Muscle layer of colon (tissue), 2 donors: ENCODE measurements at regions not wholly inside any gene's neighbourhood (a gene's known extent, or its start where the extent isn't known, plus 50 kb on each side); places are given as distances from the start of the nearest gene placed in this dataset.

Source experiments
- H3K27ac ChIP-seq: one replicate; pipeline ENCODE4 v1.7.0; 2013; ENCODE audit warnings: low read depth, mild to moderate bottlenecking, low read length, moderate library complexity
- H3K27me3 ChIP-seq, 2 donors: one replicate each; pipeline ENCODE4 v1.7.0; 2013; ENCODE audit warnings: low read length in 2 of 2, mild to moderate bottlenecking in 2 of 2; ENCODE audit not compliant: insufficient read depth in 2 of 2, control insufficient read depth in 1 of 2
- H3K36me3 ChIP-seq: one replicate; pipeline ENCODE4 v1.7.0; 2013; ENCODE audit warnings: mild to moderate bottlenecking, low read length; ENCODE audit not compliant: insufficient read depth
- H3K4me1 ChIP-seq: one replicate; pipeline ENCODE4 v1.7.0; 2013; ENCODE audit warnings: mild to moderate bottlenecking, low read length; ENCODE audit not compliant: insufficient read depth
- H3K4me3 ChIP-seq, 2 donors: one replicate each; pipeline ENCODE4 v1.7.0; 2013; ENCODE audit warnings: low read length in 2 of 2, low read depth in 1 of 2, mild to moderate bottlenecking in 1 of 2, moderate library complexity in 1 of 2
- H3K9ac ChIP-seq: one replicate; pipeline ENCODE4 v1.7.0; 2013; ENCODE audit warnings: low read length
- H3K9me3 ChIP-seq: one replicate; pipeline ENCODE4 v1.7.0; 2013; ENCODE audit warnings: mild to moderate bottlenecking, low read length
- donor health status: abdominal sarcoma.
- donor health status: Adenocarcinoma of cecum.

DNA sequence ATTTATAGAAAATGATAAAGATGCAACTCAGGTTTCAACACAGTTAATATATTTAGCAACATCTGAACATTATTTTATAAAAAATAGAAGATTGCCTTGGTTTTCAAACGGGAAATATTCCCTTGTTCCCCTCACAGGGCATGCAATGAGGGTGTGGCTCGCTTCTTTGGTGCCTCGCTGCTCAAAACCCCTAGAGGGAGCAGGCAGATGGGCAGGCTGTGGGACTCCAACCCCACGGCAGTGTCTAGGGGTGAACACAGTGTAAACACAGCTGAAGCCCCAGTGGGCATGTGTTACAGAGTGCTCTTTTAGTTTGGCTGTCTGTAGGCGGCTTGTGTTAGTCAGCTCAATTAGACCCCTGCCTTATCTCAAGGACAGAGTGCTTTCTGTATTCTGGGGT is 560.8 kb upstream of the IMPG1 start:
- Histone ChIP-seq H3K9me3 (no peaks in the 10 kb centered on the region), H3K27me3 (no peaks in the 10 kb centered on the region), H3K4me1 (no peaks in the 10 kb centered on the region), H3K36me3 (no peaks in the 10 kb centered on the region), H3K9ac (no peak overlapping the region), H3K4me3 (no peak overlapping the region), H3K27ac (no peak overlapping the region)

DNA sequence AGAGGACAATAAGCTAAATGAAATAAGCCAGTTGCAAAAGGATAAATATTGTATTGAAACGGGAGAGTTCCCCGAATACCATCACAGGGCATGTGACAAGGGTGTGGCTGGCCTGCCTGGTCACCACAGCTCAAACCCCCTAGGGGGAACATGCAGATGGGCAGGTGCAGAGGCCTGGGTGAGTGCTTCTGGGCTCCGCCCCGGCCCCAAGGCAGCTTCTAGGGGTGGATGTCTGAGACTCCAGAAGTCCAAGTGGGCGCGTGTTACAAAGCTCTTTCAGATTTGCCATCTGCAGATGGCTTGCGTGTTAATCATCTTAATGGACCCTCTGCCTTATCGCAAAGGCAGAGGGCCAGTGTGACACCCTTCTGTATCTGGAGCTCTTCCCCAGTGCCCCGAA is 559.2 kb upstream of the IMPG1 start:
- H3K27me3 ChIP-seq = no peaks in the 10 kb centered on the region
- no peak overlapping the region for H3K9ac ChIP-seq
- no peak overlapping the region for H3K27ac ChIP-seq
- no peak overlapping the region for H3K4me3 ChIP-seq
- no peaks in the 10 kb centered on the region for H3K9me3 ChIP-seq
- H3K36me3 ChIP-seq = no peaks in the 10 kb centered on the region
- H3K4me1 ChIP-seq = no peaks in the 10 kb centered on the region

DNA sequence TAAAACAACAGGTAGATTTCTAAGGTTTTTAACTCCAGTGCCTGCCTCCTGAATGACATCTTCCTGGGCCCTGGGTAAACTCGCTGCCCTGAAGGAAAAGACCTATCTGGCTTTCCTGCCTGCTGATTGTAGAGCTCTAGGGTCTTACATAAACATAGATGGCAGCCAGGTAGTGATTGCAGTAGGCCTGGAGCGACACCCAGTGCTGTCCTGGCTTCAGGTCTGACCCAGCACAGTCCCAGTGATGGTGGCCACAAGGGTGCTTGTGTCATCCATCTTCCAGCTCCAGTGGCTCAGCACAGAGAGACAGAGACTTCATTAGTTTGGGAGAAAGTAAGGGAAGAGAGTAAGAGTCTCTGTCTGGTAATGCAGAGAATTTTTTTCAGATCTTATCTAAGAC is 542.9 kb upstream of the IMPG1 start:
- Histone ChIP-seq H3K27ac (no peak overlapping the region), H3K27me3 (no peaks in the 10 kb centered on the region), H3K9ac (no peak overlapping the region)

DNA sequence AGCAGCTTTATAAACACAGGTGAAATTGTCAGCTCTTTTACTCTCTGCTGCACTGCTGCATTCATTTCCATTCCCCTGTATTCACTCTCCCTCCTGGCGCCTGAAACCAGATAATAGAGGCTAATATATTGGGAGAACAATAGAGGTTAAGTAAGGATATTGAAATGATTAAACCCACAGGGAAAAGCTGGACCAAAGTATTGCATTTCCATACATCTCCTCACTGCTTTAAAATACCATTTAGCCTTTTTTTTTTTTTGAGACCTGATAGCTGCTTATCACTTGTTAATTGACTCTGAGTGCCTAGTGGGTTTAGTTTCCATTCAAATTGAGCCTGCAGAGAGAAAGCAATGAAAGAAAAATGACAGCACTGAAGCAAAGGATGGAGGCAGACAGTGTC is 540.5 kb upstream of the IMPG1 start:
- Histone ChIP-seq H3K27ac (no peak overlapping the region), H3K27me3 (no peaks in the 10 kb centered on the region), H3K9ac (no peak overlapping the region), H3K36me3 (no peaks in the 10 kb centered on the region), H3K4me1 (no peaks in the 10 kb centered on the region), H3K9me3 (no peaks in the 10 kb centered on the region), H3K4me3 (no peak overlapping the region)

More for the DNA sequence above, 542.9 kb upstream of the IMPG1 start:
- H3K9me3 ChIP-seq = no peaks in the 10 kb centered on the region
- no peak overlapping the region for H3K4me3 ChIP-seq
- H3K4me1 ChIP-seq = no peaks in the 10 kb centered on the region
- no peaks in the 10 kb centered on the region for H3K36me3 ChIP-seq

DNA sequence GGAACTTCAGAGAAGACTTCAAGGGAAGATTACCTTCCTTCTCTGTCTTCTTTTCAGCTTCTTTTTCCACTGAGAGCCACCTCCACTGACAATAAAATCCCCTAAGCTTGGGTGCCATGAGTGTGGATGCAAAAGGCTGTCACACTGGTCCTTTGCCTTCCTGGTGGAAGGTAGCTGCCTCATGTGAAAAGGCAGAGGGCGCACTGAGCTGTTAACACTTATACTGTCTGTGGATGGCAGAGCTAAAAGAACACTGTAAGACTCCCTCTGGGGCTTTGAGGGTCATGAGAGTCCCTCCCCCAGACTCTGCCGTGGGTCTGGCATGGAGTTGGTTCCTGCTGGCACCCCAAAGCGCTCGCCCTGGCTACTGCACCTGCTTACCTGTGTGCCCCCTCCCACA is 536.7 kb upstream of the IMPG1 start:
- Histone ChIP-seq H3K4me3 (no peak overlapping the region), H3K27me3 (no peaks in the 10 kb centered on the region), H3K27ac (no peak overlapping the region), H3K9me3 (no peaks in the 10 kb centered on the region), H3K36me3 (no peaks in the 10 kb centered on the region), H3K9ac (no peak overlapping the region), H3K4me1 (no peaks in the 10 kb centered on the region)

DNA sequence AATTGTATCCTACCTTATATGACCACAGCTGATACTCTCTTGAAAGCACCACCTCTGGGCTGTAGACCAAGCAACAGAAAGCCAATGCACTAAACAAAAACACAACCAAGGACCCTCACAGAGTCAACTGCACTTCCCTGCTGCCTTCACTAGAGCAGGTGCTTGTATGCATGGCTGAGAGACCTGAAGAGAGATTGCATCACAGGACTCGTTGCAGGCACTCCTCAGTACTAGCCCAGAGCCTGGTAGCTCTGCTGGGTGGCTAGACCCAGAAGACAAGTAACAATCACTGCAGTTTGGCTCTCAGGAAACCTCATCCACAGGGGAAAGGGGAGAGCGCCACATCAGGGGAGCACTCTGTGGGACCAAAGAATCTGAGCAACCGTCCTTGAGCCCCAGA is 521.6 kb upstream of the IMPG1 start:
- no peaks in the 10 kb centered on the region for H3K9me3 ChIP-seq
- no peak overlapping the region for H3K4me3 ChIP-seq
- H3K27me3 ChIP-seq = no peaks in the 10 kb centered on the region
- H3K36me3 ChIP-seq = no peaks in the 10 kb centered on the region
- no peak overlapping the region for H3K9ac ChIP-seq
- no peaks in the 10 kb centered on the region for H3K4me1 ChIP-seq
- H3K27ac ChIP-seq = no peak overlapping the region

DNA sequence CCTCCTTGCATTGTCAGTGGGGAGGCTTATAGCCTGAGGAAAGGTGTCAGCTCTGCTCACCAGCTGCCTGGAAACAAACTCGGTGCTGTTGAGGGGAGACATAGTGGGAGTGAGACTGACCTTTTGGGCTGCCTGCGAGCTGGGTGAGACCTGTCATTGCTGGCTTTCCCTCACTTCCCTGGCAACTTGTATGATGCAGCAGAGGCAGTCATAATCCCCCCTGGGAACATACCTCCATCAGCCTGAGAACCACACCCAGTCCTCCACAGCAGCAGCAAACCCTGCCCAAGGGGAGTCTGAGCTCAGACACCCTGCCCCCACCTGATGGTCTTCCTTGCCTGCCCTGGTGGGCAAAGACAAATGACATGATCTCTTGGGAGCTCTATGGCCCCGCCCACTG is 521.2 kb upstream of the IMPG1 start:
- no peak overlapping the region for H3K4me3 ChIP-seq
- H3K36me3 ChIP-seq = no peaks in the 10 kb centered on the region

DNA sequence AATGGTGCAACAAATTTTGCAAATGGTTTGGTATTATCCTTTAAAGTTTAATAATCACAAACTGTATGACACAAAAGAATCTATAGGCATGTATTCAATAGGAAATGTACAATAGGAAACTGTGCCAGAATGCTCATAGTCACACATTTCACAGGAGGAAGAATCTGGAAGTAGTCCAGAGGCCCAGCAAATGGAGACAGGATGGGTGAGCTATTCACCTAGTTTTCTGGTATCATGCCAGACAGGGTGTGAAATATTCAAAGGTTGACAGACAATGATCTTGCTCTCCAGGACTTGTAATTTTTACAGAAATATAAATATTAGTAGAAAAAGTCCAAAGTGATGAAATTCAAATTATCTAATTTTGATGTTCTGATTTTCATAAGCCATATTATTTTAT is 520.1 kb upstream of the IMPG1 start:
- Histone ChIP-seq H3K9ac (no peak overlapping the region), H3K4me3 (no peak overlapping the region), H3K36me3 (no peaks in the 10 kb centered on the region), H3K27me3 (no peaks in the 10 kb centered on the region), H3K27ac (no peak overlapping the region), H3K9me3 (no peaks in the 10 kb centered on the region), H3K4me1 (no peaks in the 10 kb centered on the region)

More for the DNA sequence above, 521.2 kb upstream of the IMPG1 start:
- Histone ChIP-seq H3K4me1 (no peaks in the 10 kb centered on the region), H3K27ac (no peak overlapping the region), H3K9me3 (no peaks in the 10 kb centered on the region), H3K27me3 (no peaks in the 10 kb centered on the region), H3K9ac (no peak overlapping the region)

DNA sequence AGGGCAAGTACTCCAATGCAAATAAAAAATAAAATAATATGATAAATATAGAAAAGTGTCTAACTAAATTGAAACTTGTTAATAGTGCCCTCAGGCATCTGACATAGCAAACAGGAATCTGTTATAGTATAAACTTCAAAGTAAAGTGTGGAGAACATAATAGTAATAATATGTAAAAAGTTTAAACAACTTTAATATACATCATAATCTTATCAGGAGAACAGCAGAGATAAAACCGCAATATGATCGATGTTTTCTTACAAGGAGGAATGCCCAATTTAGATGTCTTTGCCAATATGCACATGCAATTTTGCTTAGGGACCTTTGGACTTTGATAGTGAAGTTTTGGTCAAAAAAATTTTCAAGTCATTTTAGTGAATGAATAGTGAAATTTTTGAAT is 514.8 kb upstream of the IMPG1 start:
- Histone ChIP-seq H3K27ac (no peak overlapping the region), H3K4me1 (no peaks in the 10 kb centered on the region)

DNA sequence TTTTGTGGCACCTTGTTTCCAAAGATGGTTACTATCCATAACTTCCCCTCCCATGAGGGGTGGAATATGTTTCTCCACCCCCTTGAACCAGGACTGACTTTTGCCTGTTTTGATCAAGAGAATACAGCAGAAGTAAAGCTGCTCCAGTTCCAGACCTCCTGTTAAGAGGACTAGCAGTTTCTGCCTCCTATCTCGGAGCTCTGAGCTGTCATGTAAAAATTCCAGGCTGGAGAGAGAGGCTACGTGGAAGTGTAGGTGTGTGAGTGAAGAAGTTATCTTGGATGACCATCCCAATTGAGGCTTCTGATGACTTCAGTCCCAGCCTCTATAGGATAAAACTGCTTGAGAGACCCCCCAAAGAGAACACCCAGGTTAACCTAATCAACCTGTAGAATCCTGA is 511.7 kb upstream of the IMPG1 start:
- H3K9me3 ChIP-seq = no peaks in the 10 kb centered on the region
- H3K9ac ChIP-seq = no peak overlapping the region
- H3K27me3 ChIP-seq = no peaks in the 10 kb centered on the region
- H3K4me3 ChIP-seq = no peak overlapping the region
- no peaks in the 10 kb centered on the region for H3K4me1 ChIP-seq
- no peak overlapping the region for H3K27ac ChIP-seq
- H3K36me3 ChIP-seq = no peaks in the 10 kb centered on the region

More for the DNA sequence above, 514.8 kb upstream of the IMPG1 start:
- no peaks in the 10 kb centered on the region for H3K27me3 ChIP-seq
- no peak overlapping the region for H3K9ac ChIP-seq
- no peak overlapping the region for H3K4me3 ChIP-seq
- no peaks in the 10 kb centered on the region for H3K36me3 ChIP-seq
- H3K9me3 ChIP-seq = no peaks in the 10 kb centered on the region

DNA sequence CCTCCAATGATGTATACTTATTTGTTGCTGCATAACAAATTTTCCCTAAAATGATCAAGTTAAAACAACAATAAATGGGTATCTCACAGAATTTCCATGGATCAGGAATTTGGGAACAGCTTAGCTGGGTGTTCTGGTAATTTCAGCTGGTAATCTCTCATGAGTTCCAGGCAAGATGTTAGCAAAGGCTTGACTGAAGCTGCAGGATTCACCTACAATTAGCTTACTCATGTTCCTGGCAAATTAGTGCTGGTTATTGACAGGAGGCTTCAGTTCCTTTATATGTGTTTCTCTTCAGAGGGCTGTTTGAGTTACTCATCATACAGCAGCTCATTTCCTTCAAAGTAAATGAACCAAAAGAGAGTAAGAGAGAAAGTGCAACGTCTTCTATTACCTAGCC is 506.3 kb upstream of the IMPG1 start:
- Histone ChIP-seq H3K9ac (no peak overlapping the region), H3K9me3 (no peaks in the 10 kb centered on the region), H3K36me3 (no peaks in the 10 kb centered on the region), H3K27ac (no peak overlapping the region), H3K27me3 (no peaks in the 10 kb centered on the region), H3K4me1 (no peaks in the 10 kb centered on the region), H3K4me3 (no peak overlapping the region)

DNA sequence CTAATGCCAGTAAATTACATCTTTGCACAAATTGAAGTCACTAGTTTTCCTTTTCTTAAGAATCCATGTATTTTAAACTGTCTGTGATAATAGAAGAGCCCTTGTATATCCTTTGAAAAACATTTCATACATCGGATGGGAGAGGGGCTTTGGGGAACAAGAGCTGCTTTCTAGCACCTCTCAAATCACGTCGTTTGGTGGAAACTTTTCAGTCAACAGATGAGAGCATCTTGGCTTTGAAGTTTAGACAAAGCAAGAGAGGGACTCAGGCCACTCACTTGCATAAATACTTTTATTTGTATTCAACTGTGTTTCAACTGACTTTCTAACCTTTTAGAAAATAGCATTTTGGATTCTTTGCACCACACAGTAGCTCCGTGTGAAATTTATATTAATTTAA is 502.3 kb upstream of the IMPG1 start:
- Histone ChIP-seq H3K4me1 (no peaks in the 10 kb centered on the region), H3K9me3 (no peaks in the 10 kb centered on the region), H3K9ac (no peak overlapping the region), H3K27ac (no peak overlapping the region), H3K27me3 (no peaks in the 10 kb centered on the region), H3K4me3 (no peak overlapping the region), H3K36me3 (no peaks in the 10 kb centered on the region)
